T-helper 17 cell (primary cell): ENCODE measurements at regions not wholly inside any gene's neighbourhood (a gene's known extent, or its start where the extent isn't known, plus 50 kb on each side); places are given as distances from the start of the nearest gene placed in this dataset.

ENCODE experiments used
- ATAC-seq: fragments of 150-1000 bp; cut with Tn5 transposase; 2 replicates; pipeline ENCODE4 v1.10.0; 2021; ENCODE audit warnings: mild to moderate bottlenecking, moderate library complexity
- DNase-seq, 3 donors: peaks; one replicate each; pipeline versions ENCODE4 v3.0.0 to v3.0.0-alpha.2; 2020 to 2021
- H3K9me3 ChIP-seq: one replicate; pipeline ENCODE4 v1.7.0; 2013; ENCODE audit warnings: low read length, mild to moderate bottlenecking; ENCODE audit not compliant: control insufficient read depth, poor library complexity, severe bottlenecking
- H3K27ac Mint-ChIP-seq: one replicate; pipeline ENCODE4 v1.8.0; 2022; ENCODE audit warnings: mild to moderate bottlenecking, moderate library complexity, mixed read lengths
- H3K27me3 Mint-ChIP-seq: one replicate; pipeline ENCODE4 v1.8.0; 2022; ENCODE audit warnings: mixed read lengths
- H3K36me3 Mint-ChIP-seq: one replicate; pipeline ENCODE4 v1.8.0; 2022; ENCODE audit warnings: low read depth, mixed read lengths
- H3K4me1 Mint-ChIP-seq: one replicate; pipeline ENCODE4 v1.8.0; 2022; ENCODE audit warnings: mild to moderate bottlenecking, mixed read lengths
- H3K4me3 Mint-ChIP-seq: one replicate; pipeline ENCODE4 v1.8.0; 2022; ENCODE audit warnings: mild to moderate bottlenecking, moderate library complexity, mixed read lengths

GRCh38 chr2:148567716-148568115, 76.8 kb upstream of the EPC2 start:
- Mint-ChIP-seq H3K4me3 (no peak overlapping the region), H3K4me1 (peaks cover 18% of the 10 kb centered on the region), H3K27ac (peak overlapping the region; percentile 60), H3K27me3 (no peaks in the 10 kb centered on the region), H3K36me3 (no peaks in the 10 kb centered on the region)
- no peak for DNase-seq
- ATAC-seq: no peak
- no peaks in the 10 kb centered on the region for H3K9me3 ChIP-seq

GRCh38 chr2:148568597-148568996, 76.0 kb upstream of the EPC2 start:
- Mint-ChIP-seq H3K27ac (no peak overlapping the region), H3K36me3 (no peaks in the 10 kb centered on the region), H3K4me3 (peak overlapping the region; percentile 19), H3K4me1 (peaks cover 18% of the 10 kb centered on the region), H3K27me3 (no peaks in the 10 kb centered on the region)
- DNase-seq (peak in 1 of 3 donors; percentile 5), ATAC-seq (peak; percentile 94)
- no peaks in the 10 kb centered on the region for H3K9me3 ChIP-seq

- Mint-ChIP-seq H3K4me1 (peaks cover 18% of the 10 kb centered on the region), H3K4me3 (no peak overlapping the region), H3K27ac (no peak overlapping the region), H3K36me3 (no peaks in the 10 kb centered on the region), H3K27me3 (no peaks in the 10 kb centered on the region)
- DNase-seq (no peak), ATAC-seq (no peak)
- H3K9me3 ChIP-seq: no peaks in the 10 kb centered on the region
Measured at GRCh38 chr2:148569221-148569620, 75.3 kb upstream of the EPC2 start.

- H3K27ac Mint-ChIP-seq: peak overlapping the region; percentile 37
- ATAC-seq: no peak
- H3K36me3 Mint-ChIP-seq: no peaks in the 10 kb centered on the region
- no peaks in the 10 kb centered on the region for H3K9me3 ChIP-seq
- no peaks in the 10 kb centered on the region for H3K27me3 Mint-ChIP-seq
- H3K4me3 Mint-ChIP-seq: no peak overlapping the region
- no peak for DNase-seq
- peaks cover 18% of the 10 kb centered on the region for H3K4me1 Mint-ChIP-seq
Measured at GRCh38 chr2:148570989-148571388, 73.6 kb upstream of the EPC2 start.

GRCh38 chr2:148577845-148578492, 66.6 kb upstream of the EPC2 start:
- Mint-ChIP-seq H3K27ac (no peak overlapping the region), H3K4me1 (no peaks in the 10 kb centered on the region), H3K36me3 (peaks cover 3% of the 10 kb centered on the region), H3K27me3 (peaks cover 10% of the 10 kb centered on the region), H3K4me3 (no peak overlapping the region)
- H3K9me3 ChIP-seq: no peaks in the 10 kb centered on the region
- ATAC-seq (no peak), DNase-seq (no peak)

- Mint-ChIP-seq H3K4me3 (no peak overlapping the region), H3K27ac (no peak overlapping the region), H3K36me3 (peaks cover 3% of the 10 kb centered on the region), H3K4me1 (no peaks in the 10 kb centered on the region), H3K27me3 (peaks cover 10% of the 10 kb centered on the region)
- no peaks in the 10 kb centered on the region for H3K9me3 ChIP-seq
- DNase-seq (no peak), ATAC-seq (no peak)
Measured at GRCh38 chr2:148578493-148578884, 66.1 kb upstream of the EPC2 start.

GRCh38 chr2:148582679-148583511, 61.7 kb upstream of the EPC2 start:
- no peaks in the 10 kb centered on the region for H3K9me3 ChIP-seq
- DNase-seq: no peak
- no peak overlapping the region for H3K4me3 Mint-ChIP-seq
- ATAC-seq: no peak
- no peaks in the 10 kb centered on the region for H3K36me3 Mint-ChIP-seq
- no peaks in the 10 kb centered on the region for H3K4me1 Mint-ChIP-seq
- H3K27me3 Mint-ChIP-seq: peaks cover 5% of the 10 kb centered on the region
- H3K27ac Mint-ChIP-seq: no peak overlapping the region

- Mint-ChIP-seq H3K4me1 (no peaks in the 10 kb centered on the region), H3K27ac (no peak overlapping the region), H3K36me3 (no peaks in the 10 kb centered on the region), H3K27me3 (no peaks in the 10 kb centered on the region), H3K4me3 (no peak overlapping the region)
- DNase-seq (no peak), ATAC-seq (no peak)
- H3K9me3 ChIP-seq: no peaks in the 10 kb centered on the region
Measured at GRCh38 chr2:148585696-148586095, 58.9 kb upstream of the EPC2 start.

- Mint-ChIP-seq H3K4me1 (no peaks in the 10 kb centered on the region), H3K27ac (no peak overlapping the region), H3K27me3 (no peaks in the 10 kb centered on the region), H3K36me3 (no peaks in the 10 kb centered on the region), H3K4me3 (no peak overlapping the region)
- no peak for DNase-seq
- H3K9me3 ChIP-seq: no peaks in the 10 kb centered on the region
- ATAC-seq: no peak
Measured at GRCh38 chr2:148586522-148587128, 57.9 kb upstream of the EPC2 start.

- Mint-ChIP-seq H3K27me3 (no peaks in the 10 kb centered on the region), H3K4me3 (no peak overlapping the region)
Measured at GRCh38 chr2:148590612-148591011, 53.9 kb upstream of the EPC2 start.

GRCh38 chr2:148592791-148593190, 51.8 kb upstream of the EPC2 start:
- ATAC-seq: no peak
- DNase-seq: no peak
- no peaks in the 10 kb centered on the region for H3K36me3 Mint-ChIP-seq
- no peaks in the 10 kb centered on the region for H3K4me1 Mint-ChIP-seq
- no peak overlapping the region for H3K27ac Mint-ChIP-seq
- H3K4me3 Mint-ChIP-seq: no peak overlapping the region
- no peaks in the 10 kb centered on the region for H3K9me3 ChIP-seq
- no peaks in the 10 kb centered on the region for H3K27me3 Mint-ChIP-seq

More at GRCh38 chr2:148590612-148591011, 53.9 kb upstream of the EPC2 start:
- H3K9me3 ChIP-seq: no peaks in the 10 kb centered on the region
- H3K36me3 Mint-ChIP-seq: no peaks in the 10 kb centered on the region
- H3K27ac Mint-ChIP-seq: no peak overlapping the region
- no peak for DNase-seq
- H3K4me1 Mint-ChIP-seq: no peaks in the 10 kb centered on the region
- no peak for ATAC-seq

GRCh38 chr2:148593421-148593820, 51.1 kb upstream of the EPC2 start:
- Mint-ChIP-seq H3K4me3 (no peak overlapping the region), H3K27ac (no peak overlapping the region), H3K27me3 (no peaks in the 10 kb centered on the region), H3K36me3 (no peaks in the 10 kb centered on the region), H3K4me1 (no peaks in the 10 kb centered on the region)
- no peak for DNase-seq
- ATAC-seq: no peak
- no peaks in the 10 kb centered on the region for H3K9me3 ChIP-seq

GRCh38 chr2:148594216-148594615, 50.3 kb upstream of the EPC2 start:
- no peaks in the 10 kb centered on the region for H3K27me3 Mint-ChIP-seq
- H3K36me3 Mint-ChIP-seq: no peaks in the 10 kb centered on the region
- ATAC-seq (no peak), DNase-seq (no peak)
- no peak overlapping the region for H3K4me3 Mint-ChIP-seq
- H3K27ac Mint-ChIP-seq: no peak overlapping the region
- no peaks in the 10 kb centered on the region for H3K9me3 ChIP-seq
- H3K4me1 Mint-ChIP-seq: peaks cover under 1% of the 10 kb centered on the region
